GM23338 (cell line): ENCODE measurements at regions not wholly inside any gene's neighbourhood (a gene's known extent, or its start where the extent isn't known, plus 50 kb on each side); places are given as distances from the start of the nearest gene placed in this dataset.
A peak's percentile ranks its signal among the peaks of the same experiment; 100 is the strongest.

Experiments
- ATAC-seq: fragments of 200-7000 bp; cut with Tn5 transposase; 3 replicates; pipeline ENCODE4 v1.9.1; 2020
- DNase-seq: peaks from one replicate; pipeline ENCODE4 v3.0.0-alpha.2; 2015; ENCODE audit warnings: low spot score
- H2AFZ ChIP-seq: fragments of 200-600 bp; sonication (generic); 2 replicates; pipeline ENCODE4 v1.8.0; 2016; ENCODE audit warnings: antibody characterized with exemption, mild to moderate bottlenecking, moderate library complexity
- H3F3A ChIP-seq: fragments of 200-600 bp; sonication (generic); replicated peaks from 2 replicates; pipeline ENCODE4 v1.8.0; 2017; ENCODE audit warnings: antibody characterized with exemption, mixed run types, low read depth
- H3K27ac ChIP-seq: fragments of 200-600 bp; sonication (generic); 2 replicates; pipeline ENCODE4 v1.6.1; 2016; ENCODE audit warnings: low read depth
- H3K27me3 ChIP-seq: fragments of 200-600 bp; sonication (generic); 2 replicates; pipeline ENCODE4 v1.8.0; 2016; ENCODE audit warnings: mild to moderate bottlenecking, mixed run types, moderate library complexity; ENCODE audit not compliant: insufficient read depth
- H3K36me3 ChIP-seq: fragments of 200-600 bp; sonication (generic); 2 replicates; pipeline ENCODE4 v1.8.0; 2016; ENCODE audit warnings: mild to moderate bottlenecking; ENCODE audit not compliant: insufficient read depth
- H3K4me1 ChIP-seq: fragments of 200-600 bp; sonication (generic); 2 replicates; pipeline ENCODE4 v1.8.0; 2016; ENCODE audit warnings: mild to moderate bottlenecking, moderate library complexity; ENCODE audit not compliant: insufficient read depth
- H3K4me2 ChIP-seq: fragments of 200-600 bp; sonication (generic); 2 replicates; pipeline ENCODE4 v1.7.1; 2017; ENCODE audit warnings: mixed run types
- H3K4me3 ChIP-seq: fragments of 200-600 bp; sonication (generic); 2 replicates; pipeline ENCODE4 v1.6.1; 2016; ENCODE audit warnings: mixed run types
- H3K79me2 ChIP-seq: fragments of 200-600 bp; sonication (generic); replicated peaks from 2 replicates; pipeline ENCODE4 v1.8.0; 2017; ENCODE audit warnings: mild to moderate bottlenecking; ENCODE audit not compliant: insufficient read depth
- H3K9me2 ChIP-seq: fragments of 200-600 bp; sonication (generic); 2 replicates; pipeline ENCODE4 v1.8.0; 2017; ENCODE audit not compliant: insufficient read depth
- H4K20me1 ChIP-seq: fragments of 200-600 bp; sonication (generic); replicated peaks from 2 replicates; pipeline ENCODE4 v1.8.0; 2017; ENCODE audit warnings: mild to moderate bottlenecking; ENCODE audit not compliant: insufficient read depth
- H3K27ac Mint-ChIP-seq: 2 replicates; pipeline ENCODE4 v1.8.0; 2020; ENCODE audit warnings: inconsistent platforms, mild to moderate bottlenecking, moderate library complexity, mixed read lengths
- H3K27me3 Mint-ChIP-seq: 3 replicates; pipeline ENCODE4 v1.8.0; 2022; ENCODE audit warnings: low read depth, mild to moderate bottlenecking, moderate library complexity, mixed read lengths, inconsistent platforms; ENCODE audit not compliant: insufficient read depth, poor library complexity
- H3K36me3 Mint-ChIP-seq: 3 replicates; pipeline ENCODE4 v1.8.0; 2021; ENCODE audit warnings: low read depth, mild to moderate bottlenecking, inconsistent platforms, moderate library complexity, mixed read lengths
- H3K4me1 Mint-ChIP-seq: 3 replicates; pipeline ENCODE4 v1.8.0; 2020; ENCODE audit warnings: mild to moderate bottlenecking, inconsistent platforms, mixed read lengths
- H3K4me3 Mint-ChIP-seq: 3 replicates; pipeline ENCODE4 v1.8.0; 2021; ENCODE audit warnings: moderate library complexity, mild to moderate bottlenecking, inconsistent platforms, mixed read lengths
- H3K9me3 Mint-ChIP-seq: 3 replicates; pipeline ENCODE4 v1.8.0; 2020; ENCODE audit warnings: moderate library complexity, mild to moderate bottlenecking, inconsistent platforms, mixed read lengths
- CREB1 ChIP-seq: fragments of 250-450 bp; sonication (Bioruptor Pico); IDR thresholded peaks from 2 replicates; pipeline ENCODE4 v1.5.0; 2020; ENCODE audit warnings: low read depth, mild to moderate bottlenecking, moderate library complexity
- JUNB ChIP-seq: IDR thresholded peaks from one replicate; pipeline ENCODE4 v1.6.1; 2016; ENCODE audit warnings: antibody characterized with exemption; ENCODE audit not compliant: unreplicated experiment
- NANOG ChIP-seq: IDR thresholded peaks from 2 replicates; pipeline ENCODE4 v1.6.1; 2016; ENCODE audit warnings: antibody characterized with exemption, borderline replicate concordance
- POLR2AphosphoS5 ChIP-seq: IDR thresholded peaks from 2 replicates; pipeline ENCODE4 v1.6.1; 2016; ENCODE audit warnings: antibody characterized with exemption, low read depth
- REST ChIP-seq: IDR thresholded peaks from one replicate; pipeline ENCODE4 v1.6.1; 2018; ENCODE audit warnings: antibody characterized with exemption; ENCODE audit not compliant: unreplicated experiment
- STAT1 ChIP-seq: IDR thresholded peaks from one replicate; pipeline ENCODE4 v1.6.1; 2016; ENCODE audit warnings: antibody characterized with exemption; ENCODE audit not compliant: unreplicated experiment
- TF ChIP-seq, protein P1 (sequence below): fragments of 250-450 bp; sonication (Bioruptor Pico); IDR thresholded peaks from 2 replicates; pipeline ENCODE4 v1.5.0; 2020; ENCODE audit warnings: mild to moderate bottlenecking, moderate library complexity
- TF ChIP-seq, protein P2 (sequence below): IDR thresholded peaks from 2 replicates; pipeline ENCODE4 v1.6.1; 2016; ENCODE audit warnings: antibody characterized with exemption
- TF ChIP-seq, protein P3 (sequence below), 2 experiments: fragments of 200-600 bp in 1 of 2; sonication (generic) in 1 of 2; conservative IDR thresholded peaks; 2 replicates each; pipeline versions ENCODE4 v1.5.1 to v1.6.1; 2016 to 2017; ENCODE audit warnings: antibody characterized with exemption in 2 of 2, low read depth in 2 of 2, mild to moderate bottlenecking in 2 of 2, moderate library complexity in 1 of 2

DNA sequence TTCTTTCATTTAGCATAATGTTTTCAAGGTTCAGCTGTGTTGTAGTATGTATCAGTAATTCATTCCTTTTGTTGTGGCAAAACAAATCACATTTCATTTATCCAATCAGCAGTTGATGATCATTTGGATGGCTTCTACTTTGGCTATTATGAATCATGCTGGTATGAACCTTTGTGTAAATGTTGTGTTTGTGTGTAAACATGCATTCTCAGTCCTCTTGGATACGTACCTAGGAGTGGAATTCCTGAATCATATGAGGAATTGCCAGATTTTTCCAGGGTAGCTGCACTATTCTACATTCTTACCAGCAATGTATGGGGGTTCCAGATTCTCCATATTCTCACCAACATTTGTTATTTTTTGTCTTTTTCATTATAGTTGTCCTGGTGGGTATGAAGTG, 578.5 kb upstream of the MKI67 start:
- ATAC-seq = no peak
- Histone ChIP-seq H2AFZ (no peak overlapping the region), H3K27ac (no peak overlapping the region), H3F3A (no peaks in the 10 kb centered on the region), H3K79me2 (no peaks in the 10 kb centered on the region), H4K20me1 (no peaks in the 10 kb centered on the region), H3K4me2 (no peak overlapping the region), H3K27me3 (no peaks in the 10 kb centered on the region), H3K9me2 (no peaks in the 10 kb centered on the region; the same call in none of the 2 replicates), H3K4me3 (no peak overlapping the region), H3K4me1 (peaks cover 5% of the 10 kb centered on the region; the same call in 1 of the 2 replicates), H3K36me3 (no peaks in the 10 kb centered on the region)
- Mint-ChIP-seq H3K36me3 (no peaks in the 10 kb centered on the region), H3K27me3 (no peaks in the 10 kb centered on the region), H3K4me1 (peaks cover 9% of the 10 kb centered on the region; the same call in 2 of the 3 replicates), H3K4me3 (no peak overlapping the region), H3K9me3 (no peaks in the 10 kb centered on the region; the same call in 2 of the 3 replicates), H3K27ac (no peak overlapping the region)
- TF ChIP-seq NANOG (no peak), POLR2AphosphoS5 (no peak), STAT1 (no peak)
- TF ChIP-seq, protein P1, sequence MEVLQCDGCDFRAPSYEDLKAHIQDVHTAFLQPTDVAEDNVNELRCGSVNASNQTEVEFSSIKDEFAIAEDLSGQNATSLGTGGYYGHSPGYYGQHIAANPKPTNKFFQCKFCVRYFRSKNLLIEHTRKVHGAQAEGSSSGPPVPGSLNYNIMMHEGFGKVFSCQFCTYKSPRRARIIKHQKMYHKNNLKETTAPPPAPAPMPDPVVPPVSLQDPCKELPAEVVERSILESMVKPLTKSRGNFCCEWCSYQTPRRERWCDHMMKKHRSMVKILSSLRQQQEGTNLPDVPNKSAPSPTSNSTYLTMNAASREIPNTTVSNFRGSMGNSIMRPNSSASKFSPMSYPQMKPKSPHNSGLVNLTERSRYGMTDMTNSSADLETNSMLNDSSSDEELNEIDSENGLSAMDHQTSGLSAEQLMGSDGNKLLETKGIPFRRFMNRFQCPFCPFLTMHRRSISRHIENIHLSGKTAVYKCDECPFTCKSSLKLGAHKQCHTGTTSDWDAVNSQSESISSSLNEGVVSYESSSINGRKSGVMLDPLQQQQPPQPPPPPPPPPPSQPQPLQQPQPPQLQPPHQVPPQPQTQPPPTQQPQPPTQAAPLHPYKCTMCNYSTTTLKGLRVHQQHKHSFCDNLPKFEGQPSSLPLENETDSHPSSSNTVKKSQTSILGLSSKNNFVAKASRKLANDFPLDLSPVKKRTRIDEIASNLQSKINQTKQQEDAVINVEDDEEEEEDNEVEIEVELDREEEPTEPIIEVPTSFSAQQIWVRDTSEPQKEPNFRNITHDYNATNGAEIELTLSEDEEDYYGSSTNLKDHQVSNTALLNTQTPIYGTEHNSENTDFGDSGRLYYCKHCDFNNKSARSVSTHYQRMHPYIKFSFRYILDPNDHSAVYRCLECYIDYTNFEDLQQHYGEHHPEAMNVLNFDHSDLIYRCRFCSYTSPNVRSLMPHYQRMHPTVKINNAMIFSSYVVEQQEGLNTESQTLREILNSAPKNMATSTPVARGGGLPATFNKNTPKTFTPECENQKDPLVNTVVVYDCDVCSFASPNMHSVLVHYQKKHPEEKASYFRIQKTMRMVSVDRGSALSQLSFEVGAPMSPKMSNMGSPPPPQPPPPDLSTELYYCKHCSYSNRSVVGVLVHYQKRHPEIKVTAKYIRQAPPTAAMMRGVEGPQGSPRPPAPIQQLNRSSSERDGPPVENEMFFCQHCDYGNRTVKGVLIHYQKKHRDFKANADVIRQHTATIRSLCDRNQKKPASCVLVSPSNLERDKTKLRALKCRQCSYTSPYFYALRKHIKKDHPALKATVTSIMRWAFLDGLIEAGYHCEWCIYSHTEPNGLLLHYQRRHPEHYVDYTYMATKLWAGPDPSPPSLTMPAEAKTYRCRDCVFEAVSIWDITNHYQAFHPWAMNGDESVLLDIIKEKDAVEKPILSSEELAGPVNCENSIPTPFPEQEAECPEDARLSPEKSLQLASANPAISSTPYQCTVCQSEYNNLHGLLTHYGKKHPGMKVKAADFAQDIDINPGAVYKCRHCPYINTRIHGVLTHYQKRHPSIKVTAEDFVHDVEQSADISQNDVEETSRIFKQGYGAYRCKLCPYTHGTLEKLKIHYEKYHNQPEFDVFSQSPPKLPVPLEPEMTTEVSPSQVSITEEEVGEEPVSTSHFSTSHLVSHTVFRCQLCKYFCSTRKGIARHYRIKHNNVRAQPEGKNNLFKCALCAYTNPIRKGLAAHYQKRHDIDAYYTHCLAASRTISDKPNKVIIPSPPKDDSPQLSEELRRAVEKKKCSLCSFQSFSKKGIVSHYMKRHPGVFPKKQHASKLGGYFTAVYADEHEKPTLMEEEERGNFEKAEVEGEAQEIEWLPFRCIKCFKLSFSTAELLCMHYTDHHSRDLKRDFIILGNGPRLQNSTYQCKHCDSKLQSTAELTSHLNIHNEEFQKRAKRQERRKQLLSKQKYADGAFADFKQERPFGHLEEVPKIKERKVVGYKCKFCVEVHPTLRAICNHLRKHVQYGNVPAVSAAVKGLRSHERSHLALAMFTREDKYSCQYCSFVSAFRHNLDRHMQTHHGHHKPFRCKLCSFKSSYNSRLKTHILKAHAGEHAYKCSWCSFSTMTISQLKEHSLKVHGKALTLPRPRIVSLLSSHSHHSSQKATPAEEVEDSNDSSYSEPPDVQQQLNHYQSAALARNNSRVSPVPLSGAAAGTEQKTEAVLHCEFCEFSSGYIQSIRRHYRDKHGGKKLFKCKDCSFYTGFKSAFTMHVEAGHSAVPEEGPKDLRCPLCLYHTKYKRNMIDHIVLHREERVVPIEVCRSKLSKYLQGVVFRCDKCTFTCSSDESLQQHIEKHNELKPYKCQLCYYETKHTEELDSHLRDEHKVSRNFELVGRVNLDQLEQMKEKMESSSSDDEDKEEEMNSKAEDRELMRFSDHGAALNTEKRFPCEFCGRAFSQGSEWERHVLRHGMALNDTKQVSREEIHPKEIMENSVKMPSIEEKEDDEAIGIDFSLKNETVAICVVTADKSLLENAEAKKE (CRISPR knock-in tag) = no peak
- no peak for DNase-seq

- Histone ChIP-seq H3K36me3 (no peaks in the 10 kb centered on the region), H4K20me1 (no peaks in the 10 kb centered on the region), H3K27ac (no peak overlapping the region), H2AFZ (peak overlapping the region; percentile 84; the same call in 1 of the 2 replicates), H3K4me1 (peaks cover 6% of the 10 kb centered on the region; the same call in 1 of the 2 replicates), H3K9me2 (peaks cover 4% of the 10 kb centered on the region; the same call in 1 of the 2 replicates), H3K27me3 (no peaks in the 10 kb centered on the region), H3F3A (no peaks in the 10 kb centered on the region), H3K4me3 (no peak overlapping the region), H3K4me2 (no peak overlapping the region), H3K79me2 (no peaks in the 10 kb centered on the region)
- H3K9me3 Mint-ChIP-seq = no peaks in the 10 kb centered on the region; the same call in 2 of the 3 replicates
- DNase-seq (no peak), ATAC-seq (no peak)
- H3K27ac Mint-ChIP-seq = no peak overlapping the region
- H3K27me3 Mint-ChIP-seq = peaks cover 3% of the 10 kb centered on the region
- H3K4me1 Mint-ChIP-seq = peaks cover 10% of the 10 kb centered on the region; the same call in 2 of the 3 replicates
- no peak overlapping the region for H3K4me3 Mint-ChIP-seq
- no peaks in the 10 kb centered on the region for H3K36me3 Mint-ChIP-seq
- TF ChIP-seq, protein P2, sequence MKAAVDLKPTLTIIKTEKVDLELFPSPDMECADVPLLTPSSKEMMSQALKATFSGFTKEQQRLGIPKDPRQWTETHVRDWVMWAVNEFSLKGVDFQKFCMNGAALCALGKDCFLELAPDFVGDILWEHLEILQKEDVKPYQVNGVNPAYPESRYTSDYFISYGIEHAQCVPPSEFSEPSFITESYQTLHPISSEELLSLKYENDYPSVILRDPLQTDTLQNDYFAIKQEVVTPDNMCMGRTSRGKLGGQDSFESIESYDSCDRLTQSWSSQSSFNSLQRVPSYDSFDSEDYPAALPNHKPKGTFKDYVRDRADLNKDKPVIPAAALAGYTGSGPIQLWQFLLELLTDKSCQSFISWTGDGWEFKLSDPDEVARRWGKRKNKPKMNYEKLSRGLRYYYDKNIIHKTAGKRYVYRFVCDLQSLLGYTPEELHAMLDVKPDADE = no peak
- TF ChIP-seq JUNB = no peak
- TF ChIP-seq CREB1 = no peak
- TF ChIP-seq, protein P3, sequence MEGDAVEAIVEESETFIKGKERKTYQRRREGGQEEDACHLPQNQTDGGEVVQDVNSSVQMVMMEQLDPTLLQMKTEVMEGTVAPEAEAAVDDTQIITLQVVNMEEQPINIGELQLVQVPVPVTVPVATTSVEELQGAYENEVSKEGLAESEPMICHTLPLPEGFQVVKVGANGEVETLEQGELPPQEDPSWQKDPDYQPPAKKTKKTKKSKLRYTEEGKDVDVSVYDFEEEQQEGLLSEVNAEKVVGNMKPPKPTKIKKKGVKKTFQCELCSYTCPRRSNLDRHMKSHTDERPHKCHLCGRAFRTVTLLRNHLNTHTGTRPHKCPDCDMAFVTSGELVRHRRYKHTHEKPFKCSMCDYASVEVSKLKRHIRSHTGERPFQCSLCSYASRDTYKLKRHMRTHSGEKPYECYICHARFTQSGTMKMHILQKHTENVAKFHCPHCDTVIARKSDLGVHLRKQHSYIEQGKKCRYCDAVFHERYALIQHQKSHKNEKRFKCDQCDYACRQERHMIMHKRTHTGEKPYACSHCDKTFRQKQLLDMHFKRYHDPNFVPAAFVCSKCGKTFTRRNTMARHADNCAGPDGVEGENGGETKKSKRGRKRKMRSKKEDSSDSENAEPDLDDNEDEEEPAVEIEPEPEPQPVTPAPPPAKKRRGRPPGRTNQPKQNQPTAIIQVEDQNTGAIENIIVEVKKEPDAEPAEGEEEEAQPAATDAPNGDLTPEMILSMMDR (conservative IDR thresholded peaks at IDR 0.05; ENCODE audit: low read depth in 2 of 2) = no peak
- no peak for TF ChIP-seq POLR2AphosphoS5
- no peak for TF ChIP-seq REST
- no peak for TF ChIP-seq STAT1
Measured at GRCh38 chr10:128708182-128708581, 582.0 kb upstream of the MKI67 start.
